RWPE1 (cell line): ENCODE measurements at regions not wholly inside any gene's neighbourhood (a gene's known extent, or its start where the extent isn't known, plus 50 kb on each side); places are given as distances from the start of the nearest gene placed in this dataset.

Experiments
- CTCF ChIA-PET: fragments of 350-600 bp; sonication (Branson Sonifier 250); formaldehyde crosslinking; extraction: SDS; loops from one replicate; lab custom pipeline; 2021; lab: Yijun Ruan, JAX
- POLR2A ChIA-PET: fragments of 400-600 bp; formaldehyde crosslinking; extraction: SDS; loops from one replicate; lab custom pipeline; 2020; ENCODE audit warnings: antibody characterized with exemption; ENCODE audit not compliant: low non-redundant PET; lab: Yijun Ruan, JAX
- DNase-seq: peaks from one replicate; pipeline ENCODE4 v3.0.0; 2012; ENCODE audit warnings: low spot score
- H3K27ac ChIP-seq: fragments of 450-650 bp; 2 replicates; pipeline ENCODE4 v1.5.1; 2017
- CTCF ChIP-seq: fragments of 450-650 bp; conservative IDR thresholded peaks from 2 replicates; pipeline ENCODE4 v1.5.1; 2017; ENCODE audit warnings: low read depth, mild to moderate bottlenecking

GRCh38 chr6:15960740-15961634, 167.9 kb upstream of the MYLIP start:
- no peak for TF ChIP-seq CTCF
- ChIA-PET CTCF (no interaction called here), POLR2A (no interaction called here)
- no peak for DNase-seq
- no peak overlapping the region for H3K27ac ChIP-seq

GRCh38 chr6:15957655-15958169, 171.2 kb upstream of the MYLIP start:
- POLR2A ChIA-PET, result interaction anchor here (0.7 kb wide), 1 partner anchor 52 kb away, joined by 3 read pairs; no protein-coding TSS in a partner anchor
- TF ChIP-seq CTCF, result no peak
- CTCF ChIA-PET, result no interaction called here
- H3K27ac ChIP-seq, result no peak overlapping the region
- DNase-seq, result no peak

- no peak for TF ChIP-seq CTCF
- ChIA-PET CTCF (no interaction called here), POLR2A (no interaction called here)
These were observed 172.4 kb upstream of the MYLIP start for GRCh38 chr6:15956205-15957106.

GRCh38 chr6:15955484-15955883, 173.4 kb upstream of the MYLIP start:
- CTCF ChIA-PET, result no interaction called here
- POLR2A ChIA-PET, result no interaction called here
- no peak for DNase-seq
- no peak overlapping the region for H3K27ac ChIP-seq
- no peak for TF ChIP-seq CTCF

More at GRCh38 chr6:15956205-15957106, 172.4 kb upstream of the MYLIP start:
- H3K27ac ChIP-seq, result no peak overlapping the region
- DNase-seq, result no peak

GRCh38 chr6:15953152-15953880, 175.6 kb upstream of the MYLIP start:
- CTCF ChIA-PET, result interaction anchor here (0.5 to 0.7 kb wide), 3 partner anchors 122 to 228 kb away, joined by 3 to 4 read pairs (median 3); no protein-coding TSS in a partner anchor
- no peak overlapping the region for H3K27ac ChIP-seq
- POLR2A ChIA-PET, result no interaction called here
- no peak for DNase-seq
- TF ChIP-seq CTCF, result no peak
